Activated gamma-delta T cell treated with Interleukin-2 at 50 U/mL for 16 hours (primary cell): ENCODE measurements at regions not wholly inside any gene's neighbourhood (a gene's known extent, or its start where the extent isn't known, plus 50 kb on each side); places are given as distances from the start of the nearest gene placed in this dataset.

Source experiments
- DNase-seq: peaks from one replicate; pipeline ENCODE4 v3.0.0-alpha.2; 2020

DNA sequence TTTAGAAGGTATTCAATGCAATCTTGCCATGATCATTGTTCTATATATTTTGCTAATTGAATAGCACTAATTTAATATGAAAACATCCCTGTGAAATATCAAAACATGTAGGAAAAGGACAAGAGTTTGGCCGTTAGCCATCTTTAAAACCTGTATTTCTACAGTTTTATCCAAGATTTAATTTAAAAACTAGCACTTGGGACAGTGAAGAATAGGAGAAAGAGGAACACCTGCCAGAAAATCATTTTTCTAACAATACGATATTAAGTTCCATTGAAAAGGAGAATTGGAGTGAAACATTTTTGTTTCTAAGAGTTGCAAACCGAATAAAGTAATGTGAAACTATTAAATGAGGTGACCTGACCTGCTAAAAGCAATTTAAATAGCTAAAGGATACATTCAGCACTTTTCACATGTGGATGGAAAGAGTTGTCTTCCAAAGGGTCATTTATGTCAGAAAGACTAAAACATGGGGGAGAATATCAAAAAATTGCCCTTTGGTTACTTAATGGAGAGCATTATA, 1673.6 kb upstream of the MIR17HG start:
- no peak for DNase-seq

- no peak for DNase-seq
Measured at GRCh38 chr13:89678466-89679121, 1668.9 kb upstream of the MIR17HG start.

- no peak for DNase-seq
Measured at GRCh38 chr13:89684896-89685295, 1662.6 kb upstream of the MIR17HG start.

- no peak for DNase-seq
Measured at GRCh38 chr13:89686171-89686570, 1661.3 kb upstream of the MIR17HG start.

GRCh38 chr13:89687066-89687465, 1660.4 kb upstream of the MIR17HG start:
- no peak for DNase-seq

DNA sequence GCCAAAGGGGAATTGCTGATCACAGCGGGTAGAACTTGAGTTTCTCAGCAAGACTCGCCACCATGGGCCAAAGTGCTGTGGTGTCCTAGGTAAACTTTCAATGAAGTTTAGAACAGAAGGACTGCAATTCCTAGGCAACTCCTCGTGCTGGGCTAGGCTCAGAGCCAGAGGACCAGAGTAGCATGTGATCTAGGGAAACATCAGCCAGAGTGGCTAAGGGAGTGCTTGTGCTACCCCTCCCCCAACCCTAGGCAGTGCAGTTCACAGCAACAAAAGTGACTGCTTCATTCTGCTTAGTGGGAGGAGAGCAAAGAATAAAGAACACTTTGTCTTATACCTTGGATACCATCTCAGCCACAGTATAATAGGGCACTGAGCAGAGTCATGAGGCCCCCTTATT, 1658.6 kb upstream of the MIR17HG start:
- DNase-seq, result no peak

- DNase-seq, result no peak
Measured at GRCh38 chr13:89694451-89694850, 1653.0 kb upstream of the MIR17HG start.

GRCh38 chr13:89695343-89696257, 1651.9 kb upstream of the MIR17HG start:
- no peak for DNase-seq

GRCh38 chr13:89701913-89702312, 1645.6 kb upstream of the MIR17HG start:
- no peak for DNase-seq

DNA sequence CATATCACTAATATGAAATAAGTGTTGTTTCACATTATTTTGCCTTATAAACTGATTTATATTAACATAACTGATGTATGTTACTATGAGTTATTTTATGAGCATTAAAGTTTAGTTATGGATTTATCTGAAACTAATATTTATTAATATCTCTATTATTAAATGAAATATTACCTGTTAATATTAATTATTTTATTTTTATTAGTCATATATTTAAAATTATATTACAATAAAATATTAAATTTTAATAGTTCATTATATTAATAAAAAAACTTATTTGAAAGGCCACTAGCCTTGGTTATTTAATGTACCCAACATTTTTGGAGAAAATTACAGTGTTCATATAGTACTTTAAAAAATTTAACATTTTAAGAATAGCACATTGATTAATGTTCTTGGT, 1643.4 kb upstream of the MIR17HG start:
- DNase-seq, result no peak

DNA sequence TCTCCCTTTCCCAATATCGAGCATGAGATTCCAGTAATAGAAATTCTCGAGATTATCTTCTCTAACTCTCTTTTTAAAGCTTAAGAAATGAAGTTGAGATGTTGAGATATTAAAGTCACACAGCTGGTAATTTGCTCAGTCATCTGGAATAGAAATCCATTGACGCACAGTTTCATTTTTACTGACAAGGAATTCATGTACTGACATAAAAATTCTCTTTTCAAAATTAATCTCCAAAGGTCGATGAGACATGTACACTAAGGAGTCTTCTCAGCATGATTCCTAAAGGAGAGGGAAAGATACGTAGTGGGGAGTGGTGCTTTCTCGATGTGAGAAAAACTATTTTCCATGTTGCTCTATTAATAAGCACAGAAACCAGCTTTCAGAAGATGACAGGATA, 1639.5 kb upstream of the MIR17HG start:
- DNase-seq, result no peak

- no peak for DNase-seq
Measured at GRCh38 chr13:89721216-89721615, 1626.3 kb upstream of the MIR17HG start.

DNA sequence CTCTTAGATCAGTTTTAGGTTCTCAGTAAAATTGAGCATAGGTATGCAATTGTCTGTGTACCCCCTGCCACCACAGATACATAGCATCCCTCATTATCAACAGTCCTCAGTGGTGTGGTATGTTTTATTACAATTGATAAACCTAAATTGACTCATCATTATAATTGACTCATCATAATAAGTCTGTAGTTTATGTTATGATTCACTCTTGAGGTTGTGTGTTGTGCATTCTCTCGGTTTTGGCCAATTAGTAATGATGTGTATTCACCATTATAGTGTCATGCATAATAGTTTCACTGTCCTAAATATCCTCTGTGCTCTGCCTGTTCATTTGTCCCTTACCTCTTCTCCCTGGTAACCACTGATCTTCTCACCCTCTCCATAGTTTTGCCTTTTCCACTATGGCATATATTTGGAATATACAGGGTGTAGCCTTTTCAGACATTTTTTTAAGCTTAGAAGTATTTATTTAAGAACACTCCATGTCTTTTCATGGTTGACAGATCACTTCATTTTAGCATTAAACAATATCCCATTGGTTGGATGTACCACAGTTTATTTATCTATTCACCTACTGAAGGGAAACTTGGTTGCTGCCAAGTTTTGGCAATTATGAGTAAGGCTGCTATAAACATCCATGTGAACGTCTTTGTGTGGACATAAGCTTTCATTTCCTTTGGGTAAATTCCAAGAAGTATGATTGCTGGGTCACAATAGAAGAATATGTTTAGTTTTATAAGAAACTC, 1620.6 kb upstream of the MIR17HG start:
- no peak for DNase-seq

- DNase-seq, result no peak
Measured at GRCh38 chr13:89733829-89734228, 1613.7 kb upstream of the MIR17HG start.

DNA sequence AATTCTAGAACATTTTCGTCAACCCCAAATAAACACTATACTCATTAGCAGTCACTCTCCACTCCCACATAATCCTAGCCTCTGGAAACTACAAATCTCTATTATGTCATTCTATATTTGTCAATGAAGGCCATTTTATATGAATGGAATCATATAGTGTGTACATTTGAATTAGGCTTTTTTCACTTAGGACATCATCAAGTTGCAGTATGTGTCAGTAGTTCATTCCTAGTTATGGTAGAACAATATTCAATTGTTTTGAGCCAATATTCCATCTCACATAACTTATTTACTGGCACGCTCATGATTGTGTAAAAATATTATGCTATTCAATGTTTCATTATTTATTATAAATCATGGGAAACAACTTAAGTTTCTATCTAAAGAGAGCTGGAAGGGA, 1610.4 kb upstream of the MIR17HG start:
- DNase-seq, result no peak

GRCh38 chr13:89738072-89738471, 1609.4 kb upstream of the MIR17HG start:
- no peak for DNase-seq

DNA sequence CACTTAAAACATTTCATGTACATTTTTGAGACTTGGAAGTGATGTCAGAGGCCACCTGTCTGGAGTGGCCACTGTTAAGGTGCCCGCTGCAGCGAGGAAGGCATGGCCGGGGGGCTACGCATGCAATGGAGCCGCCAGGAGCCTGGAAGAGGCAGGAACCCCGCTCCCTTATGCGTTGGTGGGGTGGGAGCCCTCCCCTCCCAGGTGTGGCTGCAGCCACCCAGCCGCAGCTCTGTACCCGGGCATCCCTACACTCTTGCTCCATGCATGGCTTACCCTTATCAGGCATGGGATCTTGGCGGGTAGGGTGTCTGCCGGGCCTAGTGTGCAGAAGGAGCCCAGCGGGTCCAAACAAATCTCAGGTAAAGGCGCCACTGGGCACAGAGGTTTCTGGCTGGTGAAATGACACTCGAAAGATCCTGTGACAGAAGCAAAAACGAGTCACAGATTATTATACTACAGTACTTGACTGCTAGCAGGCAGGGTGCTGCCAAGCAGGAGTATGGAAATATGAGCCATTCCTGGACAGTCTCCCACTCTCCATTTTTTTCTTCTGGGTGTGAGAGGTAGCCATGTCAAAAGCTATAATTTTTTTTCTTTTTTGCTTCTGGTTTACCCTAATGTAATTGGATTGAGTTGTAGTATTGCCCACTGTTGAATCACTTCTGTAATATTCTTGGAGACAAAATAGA, 1606.3 kb upstream of the MIR17HG start:
- no peak for DNase-seq

DNA sequence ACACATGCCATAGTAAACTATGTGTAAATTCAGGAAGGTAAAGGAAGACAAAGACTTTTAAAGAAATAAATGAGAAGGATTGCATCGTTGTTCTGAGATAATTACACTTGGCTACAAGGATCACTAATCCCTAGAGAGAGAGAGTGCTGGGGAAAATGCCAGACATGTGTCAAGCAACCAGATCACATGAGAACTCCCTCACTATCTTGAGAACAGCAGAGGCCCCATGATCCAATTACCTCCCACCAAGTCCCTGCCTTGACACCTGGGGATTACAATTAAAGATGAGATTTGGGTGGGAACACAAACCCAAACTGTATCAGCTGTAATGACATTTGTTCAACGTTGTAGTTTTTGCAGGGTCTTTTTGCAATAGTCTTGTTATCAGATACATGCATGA, 1600.9 kb upstream of the MIR17HG start:
- DNase-seq, result no peak

- no peak for DNase-seq
Measured at GRCh38 chr13:89748716-89749115, 1598.8 kb upstream of the MIR17HG start.

DNA sequence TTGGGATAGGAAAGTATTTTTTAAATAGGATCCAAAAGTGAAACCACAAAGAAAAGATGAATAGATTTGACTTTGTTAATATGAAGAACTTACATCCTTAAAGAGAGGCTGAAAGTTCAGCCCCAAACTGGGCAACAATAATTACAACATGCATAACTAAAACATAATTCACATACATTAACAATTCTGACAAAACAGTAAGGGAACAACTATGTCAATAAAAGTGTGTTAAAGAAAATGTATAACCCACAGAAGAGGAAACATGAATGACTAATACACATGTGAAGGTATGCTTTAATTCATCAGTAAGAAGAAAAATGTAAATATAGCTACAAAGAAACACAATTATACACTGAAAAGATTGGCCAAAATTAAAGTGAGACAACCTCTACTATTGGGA, 1597.6 kb upstream of the MIR17HG start:
- DNase-seq, result no peak

DNA sequence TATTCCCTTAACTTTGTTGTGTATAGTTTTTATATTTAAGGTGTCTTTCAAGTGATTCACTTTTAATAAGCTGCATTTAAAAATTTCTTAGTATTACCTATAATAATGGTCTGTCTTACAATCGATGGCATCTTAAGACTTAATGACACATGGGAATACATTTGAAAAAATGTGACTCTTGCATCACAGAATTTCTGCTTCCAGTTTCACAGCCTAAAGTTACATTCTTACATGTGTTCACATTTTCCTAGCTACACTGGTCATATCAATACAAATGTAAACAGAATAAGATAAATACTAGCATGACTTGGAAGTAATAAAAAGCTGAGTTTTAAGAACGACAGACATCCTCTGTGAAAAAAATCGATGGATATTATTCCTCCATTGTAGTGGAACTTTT, 1597.1 kb upstream of the MIR17HG start:
- no peak for DNase-seq

DNA sequence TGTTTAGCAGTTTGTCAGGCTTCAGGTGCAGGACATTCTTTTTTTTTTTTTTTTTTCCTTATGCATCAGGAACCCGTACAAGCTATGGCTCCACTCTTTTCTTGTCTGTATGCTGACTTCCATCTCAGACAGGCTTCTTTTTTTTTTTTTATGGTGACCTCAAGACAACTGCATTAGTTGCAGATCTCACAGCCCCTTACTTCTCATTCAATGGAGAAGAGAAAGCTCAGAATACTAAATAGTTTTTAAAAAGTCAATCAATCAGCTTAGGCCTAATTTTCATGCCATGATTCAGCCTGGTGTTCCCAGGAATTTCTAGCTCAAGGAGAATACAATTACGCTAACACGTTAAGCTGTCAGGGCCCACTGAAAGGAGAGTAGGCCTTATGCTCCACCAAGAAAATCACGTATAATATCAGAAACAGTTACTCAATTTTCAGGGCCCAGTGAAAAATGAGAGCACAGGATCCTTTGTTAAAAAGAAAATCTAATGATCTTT, 1596.0 kb upstream of the MIR17HG start:
- no peak for DNase-seq

DNA sequence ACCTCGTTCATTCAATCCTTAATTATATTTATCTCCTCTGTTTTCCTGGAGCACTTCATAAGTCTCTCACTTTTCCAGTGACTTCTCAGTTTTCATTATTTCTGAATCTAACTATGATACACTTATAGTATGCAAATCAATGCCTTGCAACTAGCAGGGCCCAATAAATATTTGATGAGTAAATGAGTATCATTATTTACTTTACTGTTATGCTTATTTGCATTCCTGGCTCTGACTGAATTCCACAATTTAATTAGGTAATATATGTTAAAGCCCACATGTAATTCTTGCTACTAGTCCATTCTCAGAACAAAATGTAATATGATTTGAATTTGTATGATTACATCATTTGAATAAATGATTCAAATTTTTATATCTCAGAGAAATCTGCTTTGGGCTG, 1595.1 kb upstream of the MIR17HG start:
- no peak for DNase-seq
